A549 (cell line): ENCODE measurements at regions not wholly inside any gene's neighbourhood (a gene's known extent, or its start where the extent isn't known, plus 50 kb on each side); places are given as distances from the start of the nearest gene placed in this dataset.

ENCODE experiments used
- ATAC-seq, 2 experiments: fragments of 200-7000 bp in 1 of 2; fragments of >200 bp in 1 of 2; cut with Nextera tagmentation in 1 of 2; cut with Tn5 transposase in 1 of 2; 3 replicates each; pipeline versions ENCODE4 v1.8.0 to v1.9.1; 2018 to 2020; ENCODE audit warnings: mild to moderate bottlenecking in 1 of 2, moderate library complexity in 1 of 2
- CTCF ChIA-PET: fragments of 300-600 bp; sonication (Branson Sonifier 250); formaldehyde crosslinking; extraction: SDS; loops from one replicate; lab custom pipeline; 2021; ENCODE audit warnings: antibody characterized with exemption, inconsistent platforms; lab: Yijun Ruan, JAX
- POLR2A ChIA-PET: fragments of 350-600 bp; formaldehyde crosslinking; extraction: SDS; loops from one replicate; lab custom pipeline; 2021; ENCODE audit warnings: antibody characterized with exemption, inconsistent platforms; lab: Yijun Ruan, JAX
- DNase-seq, 2 experiments: peaks; one replicate each; pipeline versions ENCODE4 v3.0.0 to v3.0.0-alpha.2; 2011 to 2016; ENCODE audit warnings: low read depth in 1 of 2, low spot score in 1 of 2
- FAIRE-seq: peaks from 2 replicates; lab custom pipeline; 2011; peaks lifted over from hg19 to GRCh38; lab: Jason Lieb, UNC
- H3K27ac ChIP-seq, 2 experiments: fragments of >200 bp; sonication (Bioruptor Twin); formaldehyde crosslinking; 3 replicates each; pipeline ENCODE4 v1.5.1; 2016 to 2017
- H3K4me1 ChIP-seq: fragments of >200 bp; sonication (Bioruptor Twin); formaldehyde crosslinking; 3 replicates; pipeline ENCODE4 v1.6.1; 2016
- H3K4me2 ChIP-seq: fragments of >200 bp; sonication (Bioruptor Twin); formaldehyde crosslinking; 3 replicates; pipeline ENCODE4 v1.6.1; 2016
- H3K4me3 ChIP-seq: fragments of >200 bp; sonication (Bioruptor Twin); formaldehyde crosslinking; 3 replicates; pipeline ENCODE4 v1.5.1; 2016
- H3K9me3 ChIP-seq: fragments of >200 bp; sonication (Bioruptor Twin); formaldehyde crosslinking; 3 replicates; pipeline ENCODE4 v1.6.1; 2016
- BCL3 ChIP-seq: fragments of >200 bp; sonication (Bioruptor Twin); formaldehyde crosslinking; IDR thresholded peaks from 3 replicates; pipeline ENCODE4 v1.6.1; 2016
- CHD4 ChIP-seq: fragments of 200-600 bp; sonication (generic); IDR thresholded peaks from 2 replicates; pipeline ENCODE4 v1.6.1; 2016; ENCODE audit warnings: antibody characterized with exemption, mild to moderate bottlenecking, borderline replicate concordance
- CTCF ChIP-seq: fragments of >200 bp; sonication (Bioruptor Twin); formaldehyde crosslinking; IDR thresholded peaks from 3 replicates; pipeline ENCODE4 v1.5.1; 2016
- EHF ChIP-seq: fragments of 250-450 bp; sonication (Bioruptor Pico); IDR thresholded peaks from 2 replicates; pipeline ENCODE4 v1.5.0; 2020; ENCODE audit warnings: mild to moderate bottlenecking
- EHMT2 ChIP-seq: fragments of 200-600 bp; sonication (generic); IDR thresholded peaks from 2 replicates; pipeline ENCODE4 v1.6.1; 2016; ENCODE audit warnings: antibody characterized with exemption, low read depth, mild to moderate bottlenecking, moderate library complexity
- FOSB ChIP-seq: fragments of 250-450 bp; sonication (Bioruptor Pico); IDR thresholded peaks from 2 replicates; pipeline ENCODE4 v1.5.0; 2020; ENCODE audit warnings: mild to moderate bottlenecking, moderate library complexity
- FOXS1 ChIP-seq: fragments of 250-450 bp; sonication (Bioruptor Pico); IDR thresholded peaks from 2 replicates; pipeline ENCODE4 v1.5.0; 2020; ENCODE audit warnings: mild to moderate bottlenecking, moderate library complexity
- HMGXB4 ChIP-seq: fragments of 250-450 bp; sonication (Bioruptor Pico); IDR thresholded peaks from 2 replicates; pipeline ENCODE4 v1.5.0; 2021; ENCODE audit warnings: mild to moderate bottlenecking, moderate library complexity, borderline replicate concordance
- HOXA7 ChIP-seq: fragments of 250-450 bp; sonication (Bioruptor Pico); IDR thresholded peaks from 2 replicates; pipeline ENCODE4 v1.5.0; 2020; ENCODE audit warnings: mild to moderate bottlenecking, moderate library complexity
- JUNB ChIP-seq: fragments of >200 bp; sonication (Bioruptor Twin); formaldehyde crosslinking; IDR thresholded peaks from 2 replicates; pipeline ENCODE4 v1.6.1; 2016
- KDM5A ChIP-seq: fragments of 200-600 bp; sonication (generic); IDR thresholded peaks from 2 replicates; pipeline ENCODE4 v1.6.1; 2016; ENCODE audit warnings: antibody characterized with exemption, mild to moderate bottlenecking
- MAFK ChIP-seq: fragments of 450-650 bp; IDR thresholded peaks from 2 replicates; pipeline ENCODE4 v1.6.1; 2014; ENCODE audit not compliant: partially characterized antibody
- MAZ ChIP-seq: fragments of 150-350 bp; IDR thresholded peaks from 2 replicates; pipeline ENCODE4 v1.6.1; 2014; ENCODE audit warnings: antibody characterized with exemption, low read depth, low read length, borderline replicate concordance
- MYC ChIP-seq: IDR thresholded peaks from 2 replicates; pipeline ENCODE4 v1.6.1; 2012; ENCODE audit warnings: mild to moderate bottlenecking, inconsistent platforms, low read length, improper control_type of control experiment, borderline replicate concordance
- NFE2L2 ChIP-seq: fragments of 150-350 bp; conservative IDR thresholded peaks from 2 replicates; pipeline ENCODE4 v1.6.1; 2014; ENCODE audit warnings: low read length
- NPAS2 ChIP-seq: fragments of 250-450 bp; sonication (Bioruptor Pico); IDR thresholded peaks from 2 replicates; pipeline ENCODE4 v1.8.0; 2022; ENCODE audit warnings: mild to moderate bottlenecking, moderate library complexity, borderline replicate concordance
- NR3C1 ChIP-seq: fragments of >200 bp; sonication (Bioruptor Twin); formaldehyde crosslinking; IDR thresholded peaks from 3 replicates; pipeline ENCODE4 v1.6.1; 2017
- RAD21 ChIP-seq, 2 experiments: fragments of >200 bp in 1 of 2; sonication (Bioruptor Twin) in 1 of 2; formaldehyde crosslinking in 1 of 2; IDR thresholded peaks in 1 of 2; conservative IDR thresholded peaks in 1 of 2; 2 replicates in 1 of 2; 3 replicates in 1 of 2; pipeline ENCODE4 v1.6.1; 2012 to 2018; ENCODE audit warnings: inconsistent platforms in 1 of 2
- RARB ChIP-seq: fragments of 250-450 bp; sonication (Bioruptor Pico); IDR thresholded peaks from 2 replicates; pipeline ENCODE4 v1.8.0; 2021; ENCODE audit warnings: mild to moderate bottlenecking, moderate library complexity
- RFX5 ChIP-seq: fragments of 450-650 bp; IDR thresholded peaks from 2 replicates; pipeline ENCODE4 v1.7.1; 2014; ENCODE audit warnings: antibody characterized with exemption, mild to moderate bottlenecking, moderate library complexity
- RNF2 ChIP-seq: fragments of 200-600 bp; sonication (generic); IDR thresholded peaks from 2 replicates; pipeline ENCODE4 v1.6.1; 2016; ENCODE audit warnings: low read depth, mild to moderate bottlenecking, antibody characterized with exemption, moderate library complexity, borderline replicate concordance
- SREBF2 ChIP-seq: fragments of 450-650 bp; IDR thresholded peaks from 2 replicates; pipeline ENCODE4 v1.6.1; 2014; ENCODE audit warnings: mild to moderate bottlenecking, moderate library complexity
- ZC3H11A ChIP-seq: fragments of 450-650 bp; IDR thresholded peaks from 2 replicates; pipeline ENCODE4 v1.6.1; 2014; ENCODE audit warnings: antibody characterized with exemption, mild to moderate bottlenecking
- ZNF302 ChIP-seq: fragments of 250-450 bp; sonication (Bioruptor Pico); IDR thresholded peaks from 2 replicates; pipeline ENCODE4 v1.9.0; 2021; ENCODE audit warnings: inconsistent platforms, mild to moderate bottlenecking, moderate library complexity
- WGBS: methylation state at CpG from one replicate; pipeline ENCODE4 v1.1.6; 2017; ENCODE audit errors: missing lambda C conversion rate; 5-methylcytosine and 5-hydroxymethylcytosine counted together
- TF ChIP-seq, protein P1 (sequence below): fragments of 150-350 bp; IDR thresholded peaks from 2 replicates; pipeline ENCODE4 v1.6.1; 2014; ENCODE audit warnings: low read depth, mild to moderate bottlenecking, low read length

DNA sequence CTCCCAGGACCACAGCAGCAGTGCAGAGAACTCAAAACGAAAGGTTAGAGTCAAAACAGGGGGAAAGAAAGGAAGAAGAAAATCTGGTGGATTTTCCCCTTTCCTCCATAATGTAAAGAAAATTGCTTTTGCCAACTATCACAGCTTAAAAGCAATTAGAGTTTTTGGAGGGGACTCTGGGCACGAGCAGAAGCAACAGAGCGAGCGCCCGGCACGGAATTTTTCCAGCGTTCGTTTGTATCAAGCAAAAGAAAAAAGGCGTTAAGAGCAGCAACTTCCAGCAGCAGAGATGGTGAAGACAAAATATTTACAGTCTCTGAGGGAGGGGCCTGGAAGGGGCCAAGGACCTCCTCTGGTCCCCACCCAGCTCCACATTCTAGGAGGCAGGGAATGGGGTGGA, 174.9 kb upstream of the LINGO1 start:
- WGBS: 83% methylated on average over 9 of the region's 9 CpGs
- Histone ChIP-seq H3K4me2 (no peak overlapping the region), H3K4me1 (no peaks in the 10 kb centered on the region), H3K4me3 (no peak overlapping the region), H3K27ac (no peak overlapping the region), H3K9me3 (no peaks in the 10 kb centered on the region)
- no peak for FAIRE-seq
- no peak for DNase-seq
- TF ChIP-seq HOXA7 (CRISPR knock-in tag) (no peak), MAFK (no peak)
- ChIA-PET POLR2A (no interaction called here), CTCF (interaction anchor here (1.3 to 3.5 kb wide), 4 partner anchors 9 to 174 kb away, joined by 3 to 35 read pairs (median 7); partner anchors contain the start of gene LINGO1)
- no peak for ATAC-seq

- 61% methylated on average over 5 of the region's 6 CpGs for WGBS
- H3K4me3 ChIP-seq: no peak overlapping the region
- H3K9me3 ChIP-seq: no peaks in the 10 kb centered on the region
- no peaks in the 10 kb centered on the region for H3K4me1 ChIP-seq
- POLR2A ChIA-PET: no interaction called here
- no peak; a peak in 1 of 6 replicates for ATAC-seq
- H3K27ac ChIP-seq: no peak overlapping the region
- DNase-seq: no peak
- TF ChIP-seq FOSB: no peak
- no peak for TF ChIP-seq JUNB
- TF ChIP-seq, protein P1, sequence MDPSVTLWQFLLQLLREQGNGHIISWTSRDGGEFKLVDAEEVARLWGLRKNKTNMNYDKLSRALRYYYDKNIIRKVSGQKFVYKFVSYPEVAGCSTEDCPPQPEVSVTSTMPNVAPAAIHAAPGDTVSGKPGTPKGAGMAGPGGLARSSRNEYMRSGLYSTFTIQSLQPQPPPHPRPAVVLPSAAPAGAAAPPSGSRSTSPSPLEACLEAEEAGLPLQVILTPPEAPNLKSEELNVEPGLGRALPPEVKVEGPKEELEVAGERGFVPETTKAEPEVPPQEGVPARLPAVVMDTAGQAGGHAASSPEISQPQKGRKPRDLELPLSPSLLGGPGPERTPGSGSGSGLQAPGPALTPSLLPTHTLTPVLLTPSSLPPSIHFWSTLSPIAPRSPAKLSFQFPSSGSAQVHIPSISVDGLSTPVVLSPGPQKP: no peak
- no peak for TF ChIP-seq RAD21 (conservative IDR thresholded peaks at IDR 0.05 in 1 of 2, IDR thresholded peaks at IDR 0.05 in 1 of 2)
- no peak for TF ChIP-seq NPAS2
- TF ChIP-seq NR3C1: no peak
- TF ChIP-seq MYC: no peak
- no peak for TF ChIP-seq MAZ
- no peak for TF ChIP-seq EHF (CRISPR knock-in tag)
- no peak for TF ChIP-seq ZC3H11A
- TF ChIP-seq HMGXB4: no peak
- TF ChIP-seq FOXS1 (CRISPR knock-in tag): no peak
- TF ChIP-seq ZNF302 (CRISPR knock-in tag): no peak
- no peak for TF ChIP-seq CTCF
- CTCF ChIA-PET: interaction anchor here (2.5 to 3.5 kb wide), 2 partner anchors 9 to 15 kb away, joined by 6 to 35 read pairs; no protein-coding TSS in a partner anchor
- H3K4me2 ChIP-seq: no peak overlapping the region
- no peak for FAIRE-seq
Observed at GRCh38 chr15:77807115-77807514, 174.4 kb upstream of the LINGO1 start.

DNA sequence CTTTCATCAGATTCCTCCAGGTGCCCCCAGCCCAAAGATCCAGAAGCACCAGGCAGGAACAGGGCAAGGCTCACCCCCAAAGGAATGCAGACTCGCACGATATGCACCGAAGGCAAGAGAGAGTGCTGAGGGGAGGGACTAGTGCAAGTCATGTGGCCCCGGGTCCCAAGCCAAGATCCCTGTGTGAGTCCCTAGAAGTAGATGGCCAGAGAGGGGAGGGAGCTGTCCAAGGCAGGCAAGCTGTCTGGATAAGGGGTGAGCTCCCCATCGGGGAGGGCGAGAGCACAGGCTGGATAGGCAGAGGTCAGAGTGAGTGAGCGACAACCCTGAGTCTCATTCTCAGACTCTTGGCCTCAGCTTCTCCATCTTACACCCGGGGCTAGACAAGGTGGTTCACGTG, 171.5 kb upstream of the LINGO1 start:
- H3K4me2 ChIP-seq: no peak overlapping the region
- no peaks in the 10 kb centered on the region for H3K4me1 ChIP-seq
- ATAC-seq (no peak), DNase-seq (no peak), FAIRE-seq (no peak)
- H3K9me3 ChIP-seq: no peaks in the 10 kb centered on the region
- POLR2A ChIA-PET: no interaction called here
- CTCF ChIA-PET: interaction anchor here (0.8 to 1.0 kb wide), 2 partner anchors 20 to 171 kb away, joined by 3 read pairs; no protein-coding TSS in a partner anchor
- H3K4me3 ChIP-seq: no peak overlapping the region
- no peak overlapping the region for H3K27ac ChIP-seq
- 67% methylated on average over 9 of the region's 9 CpGs for WGBS
- TF ChIP-seq SREBF2: no peak
- no peak for TF ChIP-seq ZNF302 (CRISPR knock-in tag)
- no peak for TF ChIP-seq RFX5
- no peak for TF ChIP-seq FOXS1 (CRISPR knock-in tag)
- TF ChIP-seq, protein P1: no peak
- TF ChIP-seq BCL3: no peak
- no peak for TF ChIP-seq NFE2L2
- TF ChIP-seq HMGXB4: no peak
- TF ChIP-seq MYC: no peak
- no peak for TF ChIP-seq KDM5A
- TF ChIP-seq RARB (CRISPR knock-in tag): no peak
- TF ChIP-seq RNF2: no peak
- no peak for TF ChIP-seq CHD4
- no peak for TF ChIP-seq EHMT2
